ENCODE measurements at regions not wholly inside any gene's neighbourhood (a gene's known extent, or its start where the extent isn't known, plus 50 kb on each side); places are given as distances from the start of the nearest gene placed in this dataset.

GRCh38 chr7:19378345-19378714 lies 233.1 kb upstream of the FERD3L start:
- TF ChIP-seq YY1 (IDR thresholded peaks at IDR 0.05; ENCODE audit: low read depth) (no peak), CEBPB (IDR thresholded peaks at IDR 0.05) (no peak), EGR1 (IDR thresholded peaks at IDR 0.05) (no peak), USF1 (IDR thresholded peaks at IDR 0.05) (no peak), EP300 (IDR thresholded peaks at IDR 0.05; ENCODE audit: borderline replicate concordance) (no peak), MAX (IDR thresholded peaks at IDR 0.05) (no peak), TAF1 (IDR thresholded peaks at IDR 0.05; ENCODE audit: low read depth) (no peak)

All from Ishikawa (cell line).